ENCODE measurements at regions not wholly inside any gene's neighbourhood (a gene's known extent, or its start where the extent isn't known, plus 50 kb on each side); places are given as distances from the start of the nearest gene placed in this dataset.
"Not testable (repeated sequence)": the region's sequence is repeated elsewhere in the genome, so short reads cannot be mapped to it uniquely, and the experiment has no call there.

DNA sequence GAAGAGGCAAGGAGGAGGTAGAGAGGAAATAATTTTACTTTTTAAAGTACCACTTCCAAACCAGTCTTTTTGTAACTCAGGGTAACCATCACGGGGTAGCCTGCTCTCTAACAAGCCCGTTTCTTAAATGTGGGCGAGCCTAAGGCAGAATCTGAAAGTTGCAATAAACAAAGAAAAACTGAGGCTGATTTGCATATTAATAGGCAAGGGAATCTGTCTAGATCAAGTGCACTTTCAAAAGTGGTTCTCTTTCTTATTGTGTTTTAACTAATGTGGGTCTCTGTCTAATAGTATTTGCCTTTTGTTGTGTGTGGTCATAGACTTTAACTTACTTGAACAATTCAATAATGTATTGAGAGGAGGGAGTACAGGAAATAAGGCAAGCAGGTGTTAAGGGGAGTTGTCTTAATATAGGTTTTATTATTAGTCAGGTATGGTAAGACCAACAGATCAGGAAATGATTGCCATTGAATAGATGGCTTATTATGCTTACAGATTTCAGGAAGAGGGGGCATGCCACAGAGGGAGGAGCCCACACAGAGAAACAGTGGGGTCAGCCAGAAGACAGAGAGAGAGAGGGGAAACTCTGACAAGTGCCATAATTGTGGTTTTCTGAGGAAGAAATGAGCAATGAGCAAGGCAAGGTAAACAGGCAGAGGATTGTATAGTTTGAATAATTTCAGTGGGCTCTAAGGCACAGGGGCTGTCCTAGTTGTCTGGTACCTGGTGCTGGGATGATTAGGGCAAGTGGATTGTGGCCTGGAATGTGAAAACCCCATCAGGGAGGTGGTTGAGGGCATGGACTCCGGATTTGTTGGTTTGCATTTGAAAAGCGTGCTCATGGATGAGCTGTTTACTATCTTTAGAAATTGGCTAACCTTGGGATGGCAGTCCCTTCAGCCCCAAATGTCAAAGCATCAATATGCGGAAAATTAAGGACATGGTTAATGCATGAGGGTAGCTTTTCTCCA lies 237.2 kb downstream of the TOX3 start:
- no peak for DNase-seq (ENCODE audit: low read depth in 2 of 2)

DNA sequence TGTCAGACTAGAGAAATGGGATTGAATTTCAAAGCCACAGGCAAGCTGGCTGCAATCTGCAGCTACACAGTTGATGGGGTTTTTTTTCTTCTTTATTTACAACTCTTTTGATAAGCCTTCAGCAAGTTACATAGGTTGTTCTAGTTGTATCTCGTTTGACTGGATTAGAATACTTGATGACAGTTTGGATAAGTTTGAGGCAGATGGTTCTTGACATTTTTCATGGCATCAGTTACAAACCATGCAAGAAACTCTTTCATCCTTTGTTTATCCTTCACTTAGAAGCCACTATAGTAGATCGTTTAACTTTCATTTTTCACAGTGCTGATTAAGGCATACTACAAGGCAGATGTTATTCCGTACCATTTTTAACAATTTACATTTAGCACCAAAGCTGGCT lies 238.9 kb downstream of the TOX3 start:
- DNase-seq (ENCODE audit: low read depth in 2 of 2) = no peak

DNA sequence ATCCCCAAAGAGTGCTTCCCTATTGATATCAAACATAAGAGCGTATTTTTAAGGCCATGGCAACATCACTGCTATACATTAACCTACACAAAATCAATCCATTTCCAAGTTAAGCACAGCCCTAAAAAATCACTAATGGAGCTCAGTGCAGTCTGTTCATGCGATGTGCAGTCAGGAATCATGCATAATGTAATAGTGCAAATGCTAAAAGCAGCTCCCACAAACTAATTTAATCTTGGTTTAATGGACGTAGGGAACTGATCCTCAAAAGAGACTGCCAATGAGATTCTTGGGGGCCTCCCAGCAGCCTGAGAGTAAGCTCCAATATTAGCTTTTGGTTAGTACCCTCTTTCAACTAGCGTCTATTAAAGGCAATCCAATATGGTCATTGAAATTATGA lies 245.9 kb downstream of the TOX3 start:
- no peak for DNase-seq (ENCODE audit: low read depth in 2 of 2)

DNA sequence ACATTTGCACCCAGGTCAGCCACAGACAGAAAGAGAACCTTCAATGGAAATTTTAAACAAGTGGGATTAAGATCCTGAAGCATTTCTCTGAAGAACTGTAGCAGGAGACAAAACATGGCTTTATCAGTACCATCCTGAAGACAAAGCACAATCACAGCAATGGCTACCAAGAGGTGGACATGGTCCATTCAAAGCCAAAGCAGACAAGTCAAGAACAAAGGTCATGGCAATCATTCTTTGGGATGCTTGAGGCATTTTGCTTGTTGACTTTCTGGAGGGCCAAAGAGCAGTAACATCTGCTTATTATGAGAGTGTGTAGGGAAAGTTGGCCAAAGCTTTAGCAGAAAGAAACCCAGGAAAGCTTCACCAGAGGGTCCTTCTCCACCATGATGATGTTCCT lies 248.2 kb downstream of the TOX3 start:
- no peak for DNase-seq (ENCODE audit: low read depth in 2 of 2)

DNA sequence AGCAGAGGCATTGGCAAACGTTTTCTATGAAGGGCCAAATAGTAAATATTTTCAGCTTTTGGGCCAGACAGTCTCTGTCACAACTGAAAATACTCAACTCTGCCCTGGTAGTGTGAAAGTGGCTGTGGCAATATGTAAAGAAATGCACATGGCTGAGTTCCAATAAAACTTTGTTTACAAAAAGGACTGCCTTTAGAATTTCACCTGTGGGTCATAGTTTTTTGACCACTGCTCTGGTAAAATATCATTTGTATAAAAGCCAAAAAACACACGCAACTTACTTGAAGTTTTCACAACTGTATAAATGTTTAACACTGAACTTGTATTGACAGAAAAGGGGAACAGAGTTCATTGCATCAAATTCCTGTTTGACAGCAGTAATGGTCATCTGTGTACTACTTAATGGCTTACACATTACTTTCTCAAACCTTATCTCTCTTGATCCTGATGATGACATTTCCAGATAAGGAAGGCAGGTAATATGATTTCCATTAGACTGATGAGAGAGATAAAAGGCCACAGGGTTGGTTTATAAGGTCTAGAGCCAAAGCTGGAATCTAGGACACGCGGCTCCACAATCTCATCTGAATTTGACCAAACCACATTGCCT lies 250.1 kb downstream of the TOX3 start:
- not testable (repeated sequence) for DNase-seq (ENCODE audit: low read depth in 2 of 2)

DNA sequence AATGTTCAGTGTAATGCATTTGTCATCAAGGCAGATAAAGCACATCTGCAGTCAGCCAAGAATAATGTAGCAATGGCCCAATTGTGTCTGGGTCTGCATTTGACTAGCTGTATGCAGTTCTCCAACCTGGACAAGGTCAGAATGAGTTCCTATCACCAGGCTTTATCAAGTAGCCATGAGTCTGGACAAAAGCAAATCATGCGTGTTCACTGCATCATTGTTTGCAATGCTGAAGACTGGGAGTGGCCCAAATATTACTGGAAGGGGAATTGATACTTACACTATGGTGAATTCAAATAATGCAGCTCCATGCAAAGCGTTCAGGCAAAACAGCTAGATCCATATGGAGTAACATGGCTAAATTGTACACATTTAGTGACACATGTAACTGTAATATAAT lies 250.9 kb downstream of the TOX3 start:
- DNase-seq (ENCODE audit: low read depth in 2 of 2) = no peak

DNA sequence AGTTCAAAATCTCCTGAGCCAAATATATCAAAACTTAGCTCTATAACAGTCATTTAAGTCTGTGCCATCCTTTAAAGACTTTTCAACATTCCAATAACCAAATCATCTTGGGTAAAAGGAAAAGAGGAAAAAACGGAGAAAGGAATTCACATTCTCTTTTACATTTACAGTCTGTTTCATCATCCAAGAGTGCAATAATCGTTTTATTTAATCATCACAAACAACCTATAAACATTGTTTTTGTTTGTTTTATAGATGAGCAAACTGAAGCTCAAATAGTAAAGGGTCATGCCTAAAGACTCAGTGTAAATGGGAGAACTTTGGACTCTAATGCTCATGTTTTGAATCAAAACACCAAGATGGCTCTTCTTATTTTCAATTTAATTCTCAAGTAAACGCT lies 252.3 kb downstream of the TOX3 start:
- no peak for DNase-seq (ENCODE audit: low read depth in 2 of 2)

DNA sequence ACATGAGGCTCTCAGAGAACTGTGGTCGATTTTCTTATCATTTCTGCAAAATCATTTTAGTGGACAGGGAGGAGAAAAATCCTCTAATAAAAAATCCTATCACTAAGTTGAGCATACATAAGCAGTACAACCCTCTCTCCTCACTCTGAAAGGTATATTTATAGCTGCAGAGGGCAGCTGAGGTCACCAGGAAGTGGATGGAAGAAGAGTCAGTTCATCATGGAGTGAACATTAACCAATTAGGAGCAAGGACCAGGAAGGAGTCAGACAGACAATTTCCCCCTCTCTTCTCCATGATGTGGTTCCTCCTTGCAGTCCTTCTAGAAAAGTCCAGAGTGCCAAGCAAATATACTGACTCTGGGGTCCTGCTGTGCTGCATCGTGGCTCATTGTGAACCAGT lies 253.7 kb downstream of the TOX3 start:
- DNase-seq (ENCODE audit: low read depth in 2 of 2) = no peak

DNA sequence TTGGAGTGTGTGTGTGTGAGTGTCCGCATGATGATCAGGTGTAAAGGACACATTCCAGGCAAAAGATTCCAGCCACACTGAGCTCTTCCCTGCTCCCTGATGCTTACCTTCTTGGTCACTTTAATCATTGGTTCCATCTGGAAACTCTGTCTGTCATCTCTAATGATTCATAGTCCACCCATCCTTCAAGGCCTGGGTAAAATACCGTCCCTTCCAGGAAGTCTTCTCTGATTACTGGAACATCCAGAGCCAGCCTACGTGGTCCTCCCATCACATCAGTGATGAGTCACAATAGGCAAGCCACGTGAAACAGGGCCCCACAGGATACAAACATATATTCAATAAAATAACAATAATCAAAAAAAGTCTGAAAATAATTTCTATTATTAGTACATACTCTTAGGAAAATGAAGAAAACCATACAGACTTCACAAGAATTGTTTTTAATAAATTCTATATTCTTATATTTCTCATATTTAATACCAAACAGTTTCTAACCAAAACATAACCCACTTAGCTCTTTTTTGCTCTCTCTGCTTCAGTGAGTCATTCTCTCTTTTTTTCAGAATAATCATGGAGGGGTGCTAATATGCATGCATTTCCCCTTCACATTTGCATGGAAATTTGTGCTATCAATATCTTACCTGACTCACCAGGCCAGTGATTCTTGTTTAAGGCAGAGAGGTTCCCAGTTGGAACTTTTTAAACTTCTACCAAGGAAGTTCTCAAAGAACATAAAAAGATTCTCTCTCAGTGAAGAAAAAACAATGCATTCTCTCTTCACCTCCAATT lies 263.2 kb downstream of the TOX3 start:
- no peak for DNase-seq (ENCODE audit: low read depth in 2 of 2)

DNA sequence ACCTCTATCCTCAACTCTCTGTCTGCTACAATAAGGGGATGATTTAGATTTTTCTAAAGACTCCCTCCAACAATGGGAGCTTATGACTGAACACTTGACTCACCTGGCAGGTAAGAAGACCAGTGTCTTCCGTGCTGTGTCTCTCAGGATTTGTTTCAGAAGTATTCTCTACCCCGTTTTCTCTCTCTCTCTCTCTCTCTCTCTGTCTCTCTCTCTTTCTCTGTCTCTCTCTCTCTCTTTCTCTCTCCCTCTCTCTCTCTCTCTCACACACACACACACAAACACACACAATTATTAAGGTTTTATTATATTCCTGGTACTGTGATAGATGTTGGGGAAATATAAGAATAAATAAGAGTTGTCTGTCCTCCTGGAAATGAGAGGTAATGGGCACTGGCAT lies 263.9 kb downstream of the TOX3 start:
- no peak for DNase-seq (ENCODE audit: low read depth in 2 of 2)

DNA sequence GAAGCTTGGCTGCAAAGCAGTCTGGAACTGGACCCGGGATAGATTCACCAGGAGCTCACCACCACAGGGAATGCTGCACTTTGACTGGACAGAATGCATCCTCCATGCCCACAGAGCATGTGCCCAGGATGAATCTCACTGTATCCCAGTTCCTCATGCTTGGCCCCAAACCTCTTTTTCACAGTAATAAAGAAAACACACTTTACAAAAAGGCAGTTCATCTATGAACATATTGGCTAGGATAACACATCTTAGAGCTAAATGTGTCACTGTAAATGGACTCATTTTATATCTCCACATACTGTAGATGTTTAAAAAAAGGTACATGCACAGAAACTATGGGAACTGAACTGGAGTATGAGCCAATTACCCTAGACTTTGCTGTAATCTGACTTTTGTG lies 266.9 kb downstream of the TOX3 start:
- no peak for DNase-seq (ENCODE audit: low read depth in 2 of 2)

DNA sequence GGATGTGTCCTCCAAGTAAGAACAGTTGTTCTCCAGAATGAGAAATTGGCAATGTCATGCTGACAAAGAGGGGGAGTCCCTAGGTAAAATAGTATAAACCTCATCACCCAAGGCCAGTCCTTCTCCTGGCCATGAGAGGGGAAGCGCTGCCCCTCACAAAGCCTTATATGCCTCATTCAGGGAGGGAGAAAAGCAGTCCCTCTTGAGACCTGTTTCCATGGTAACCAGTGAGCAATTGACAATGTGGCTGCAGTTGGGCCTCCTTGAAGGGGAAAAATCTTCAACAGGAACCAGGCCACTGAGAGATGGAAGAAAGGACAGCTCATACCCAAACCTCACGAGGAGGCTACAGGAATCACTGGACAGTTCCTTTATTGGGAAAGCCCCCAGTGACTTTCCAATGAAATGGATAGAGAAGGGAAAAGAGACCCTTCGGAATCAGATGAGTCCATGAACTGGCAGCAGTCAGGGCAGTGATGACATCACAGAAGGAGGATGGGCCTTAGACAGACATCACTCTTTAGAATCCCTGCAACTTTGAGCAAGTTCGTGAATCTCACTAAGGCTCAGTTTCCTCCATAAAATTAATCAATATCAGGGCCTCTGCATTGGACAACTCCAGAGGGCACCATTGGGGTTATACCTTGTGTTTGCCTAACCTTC lies 275.7 kb downstream of the TOX3 start:
- no peak for DNase-seq (ENCODE audit: low read depth in 2 of 2)

DNA sequence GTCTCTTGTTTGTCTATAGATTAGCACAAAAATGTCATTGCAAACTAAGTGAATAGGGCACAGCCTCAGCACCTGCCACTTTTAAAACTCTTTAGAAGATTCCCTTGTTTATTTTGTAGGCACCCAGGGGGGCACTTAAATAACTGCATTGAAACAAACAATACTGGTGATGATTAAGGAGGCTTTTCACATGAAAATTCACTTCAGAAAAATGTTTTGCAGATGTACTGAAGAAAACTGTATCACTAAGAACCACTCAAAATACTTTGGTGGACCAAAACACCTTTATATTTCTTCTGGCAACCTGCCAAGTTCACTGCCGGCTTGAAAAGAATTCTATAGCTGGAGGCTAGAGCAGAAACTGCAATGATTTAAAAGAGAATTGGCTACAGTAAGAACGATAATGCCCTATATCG lies 281.5 kb downstream of the TOX3 start:
- no peak for DNase-seq (ENCODE audit: low read depth in 2 of 2)

DNA sequence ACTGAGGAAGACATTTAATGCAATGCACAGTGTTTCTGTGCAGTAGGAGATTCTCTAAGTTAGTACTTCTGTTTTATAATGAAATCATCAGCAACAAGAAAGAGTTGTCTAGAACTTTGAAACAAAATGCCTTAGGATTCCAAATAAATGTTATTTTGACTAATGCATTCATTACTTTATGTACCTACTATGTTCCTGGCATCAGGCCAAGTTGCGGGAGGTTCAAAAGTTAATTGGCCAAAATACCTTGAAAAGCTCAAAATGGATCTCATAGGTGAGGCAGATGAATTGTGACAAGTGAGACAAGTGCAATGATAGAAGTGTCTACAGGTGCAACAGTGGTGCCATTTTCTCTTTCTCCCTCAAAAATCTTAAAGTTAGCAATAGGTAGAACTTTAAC lies 289.4 kb downstream of the TOX3 start:
- DNase-seq (ENCODE audit: low read depth in 2 of 2) = no peak

DNA sequence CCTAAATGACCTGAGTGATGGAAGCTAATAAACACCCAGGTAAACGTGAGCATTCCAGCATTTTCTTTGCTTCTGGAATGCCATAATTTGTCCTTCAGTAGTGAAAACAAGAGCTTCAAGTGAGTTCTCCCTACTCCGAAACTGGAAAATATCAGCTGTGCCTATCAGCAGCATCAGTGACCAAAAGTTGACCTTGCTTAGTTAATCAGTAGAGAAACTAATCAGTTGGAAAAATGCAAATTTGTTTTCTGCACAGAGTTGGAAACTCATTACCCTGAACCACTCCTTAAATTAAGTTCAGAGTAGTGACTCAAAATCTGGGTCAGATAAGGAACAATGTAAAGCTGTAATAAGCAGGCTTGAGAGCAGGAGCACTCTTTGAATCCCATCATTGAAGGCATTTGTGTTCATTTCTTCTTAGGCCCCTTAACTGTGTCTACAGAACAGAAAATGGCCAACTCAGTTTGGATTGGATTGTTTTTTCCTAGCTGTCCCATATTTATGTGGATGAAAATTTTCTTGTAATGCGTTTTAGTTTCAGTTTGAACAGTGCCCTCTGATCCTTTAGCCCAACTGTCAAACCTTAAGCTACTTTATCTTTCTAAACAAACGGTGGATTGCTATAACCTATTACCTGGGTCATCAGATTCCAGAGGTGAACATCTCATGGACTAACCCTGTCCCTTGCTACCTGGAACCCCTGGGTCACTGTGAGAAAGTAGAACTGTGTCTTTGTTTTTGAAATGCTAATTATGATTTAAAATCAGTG lies 290.4 kb downstream of the TOX3 start:
- no peak for DNase-seq (ENCODE audit: low read depth in 2 of 2)

DNA sequence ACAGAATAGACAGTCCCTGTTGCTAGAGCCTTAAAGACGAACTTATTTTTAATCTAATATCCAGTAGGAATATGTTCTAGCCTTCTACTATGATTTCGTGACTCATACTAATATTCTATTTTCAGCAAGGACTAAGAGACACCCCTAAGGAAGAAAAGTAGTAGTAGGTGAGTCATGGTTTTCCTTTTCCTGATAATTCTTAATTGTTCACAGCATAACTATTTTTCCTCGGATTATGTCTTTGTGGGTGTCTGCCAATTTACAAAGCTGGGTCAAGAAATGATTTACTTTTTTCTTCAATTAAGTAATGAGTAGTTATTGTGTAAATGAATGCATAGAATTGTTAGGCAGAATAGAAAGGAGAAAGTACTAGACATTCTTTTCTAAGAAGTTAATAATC lies 292.2 kb downstream of the TOX3 start:
- DNase-seq (ENCODE audit: low read depth in 2 of 2) = no peak

DNA sequence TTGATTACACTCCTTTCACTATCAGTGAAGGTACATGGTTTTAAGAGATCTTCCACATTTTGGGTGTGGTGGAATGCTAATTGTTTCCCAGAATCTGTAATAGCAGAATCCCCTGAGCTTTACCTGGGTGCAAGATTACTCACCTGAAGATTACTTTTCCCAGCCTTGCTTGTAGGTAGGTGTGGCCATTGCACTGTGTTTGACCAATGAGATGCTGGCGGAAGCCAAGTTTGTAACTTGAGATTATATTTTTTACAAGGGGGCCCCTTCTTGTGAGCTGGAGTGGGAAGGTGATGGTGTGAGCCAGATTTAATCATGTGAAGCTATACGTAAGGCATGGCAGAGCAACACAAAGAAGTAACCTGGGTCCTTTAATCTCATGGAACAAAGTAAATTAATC lies 294.3 kb downstream of the TOX3 start:
- DNase-seq (ENCODE audit: low read depth in 2 of 2) = no peak

DNA sequence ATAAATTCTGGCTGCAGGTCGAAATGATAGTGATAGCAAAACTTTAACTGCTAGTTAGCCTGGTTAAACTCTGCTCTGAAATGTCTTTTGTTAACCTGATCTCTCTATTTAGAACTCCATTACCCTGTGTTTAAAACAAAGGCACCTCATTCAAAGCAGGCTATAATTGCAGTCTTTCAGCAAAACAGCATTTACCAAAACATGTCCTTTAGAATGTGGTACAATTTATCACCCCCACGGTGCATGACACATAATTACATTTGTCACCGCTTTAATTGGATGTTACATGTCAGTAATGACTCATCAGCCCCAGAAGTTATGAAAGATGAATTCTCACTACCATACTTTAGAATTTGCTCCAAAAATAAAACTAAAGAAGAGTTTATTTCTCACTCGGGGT lies 295.4 kb downstream of the TOX3 start:
- DNase-seq (ENCODE audit: low read depth in 2 of 2) = no peak

DNA sequence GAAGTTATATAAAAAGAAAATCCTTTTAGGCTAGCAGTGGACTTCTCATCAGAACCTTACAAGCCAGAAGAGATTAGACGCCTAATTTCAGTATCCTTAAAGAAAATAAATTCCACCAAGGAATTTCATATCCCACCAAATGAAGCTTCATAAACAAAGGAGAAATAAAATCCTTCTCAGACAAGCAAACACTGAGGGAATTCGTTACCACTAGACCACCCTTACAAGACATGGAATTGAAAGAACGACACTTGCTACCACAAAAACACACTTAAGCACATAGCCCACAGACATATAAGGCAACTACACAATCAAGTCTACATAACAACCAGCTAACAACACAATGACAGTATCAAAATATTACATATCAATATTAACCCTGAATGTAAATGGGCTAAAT lies 299.2 kb downstream of the TOX3 start:
- no peak for DNase-seq (ENCODE audit: low read depth in 2 of 2)

DNA sequence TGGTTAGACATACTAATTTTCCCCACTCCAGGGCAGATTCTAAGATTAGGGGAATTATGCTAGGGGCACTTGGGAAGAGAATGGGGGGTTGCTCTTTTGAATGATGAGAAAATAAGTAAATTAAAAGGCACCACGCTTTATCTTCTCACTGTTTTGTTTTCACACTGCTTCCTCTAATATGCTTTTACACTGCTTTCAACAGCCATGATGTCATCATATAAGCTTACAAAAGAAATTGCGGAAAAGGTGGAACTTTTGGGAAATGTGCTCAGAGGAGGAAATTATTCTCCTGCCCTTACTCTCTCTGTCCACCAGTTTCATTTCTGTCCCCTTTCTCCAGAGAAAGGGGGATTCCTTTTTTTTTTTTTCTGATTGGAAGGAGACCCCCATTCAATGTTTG lies 308.2 kb downstream of the TOX3 start:
- DNase-seq (ENCODE audit: low read depth in 2 of 2) = no peak

DNA sequence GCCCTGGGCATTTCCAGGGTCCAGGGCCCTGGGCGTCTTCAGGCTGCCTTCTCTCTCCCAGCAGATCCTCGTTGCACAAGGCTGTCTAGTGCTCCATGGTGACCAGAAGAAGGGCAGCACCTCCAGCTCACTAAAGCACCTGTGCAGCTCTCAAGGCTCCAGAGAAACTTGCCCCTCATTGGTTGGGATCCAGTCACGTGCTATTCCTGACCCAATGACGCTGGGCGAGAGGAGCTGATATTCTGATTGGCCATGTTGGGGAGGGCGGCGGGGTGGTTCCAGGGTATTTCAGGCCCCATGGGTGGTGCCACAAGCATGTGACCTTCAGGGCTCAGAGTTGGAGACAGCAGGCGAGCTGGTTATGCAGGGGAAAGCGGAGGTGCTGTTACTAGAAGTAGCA lies 309.1 kb downstream of the TOX3 start:
- no peak for DNase-seq (ENCODE audit: low read depth in 2 of 2)

All from activated CD8-positive, alpha-beta memory T cell treated with anti-CD3 and anti-CD28 coated beads for 4 hours (primary cell).